Thoracic aorta (tissue), 2 donors: ENCODE measurements at regions not wholly inside any gene's neighbourhood (a gene's known extent, or its start where the extent isn't known, plus 50 kb on each side); places are given as distances from the start of the nearest gene placed in this dataset.

Experiments used
- ATAC-seq: fragments of 150-250 bp; one replicate; pipeline ENCODE4 v1.8.0; 2017; ENCODE audit warnings: low read depth; ENCODE audit not compliant: insufficient number of reproducible peaks, low FRiP score
- DNase-seq: peaks from one replicate; pipeline ENCODE4 v3.0.0-alpha.2; 2020; ENCODE audit warnings: low spot score
- H3K27ac ChIP-seq, 2 donors: fragments of 200-600 bp; sonication (generic); 1 replicate in 1 of 2; 2 replicates in 1 of 2; pipeline ENCODE4 v1.5.1; 2016; ENCODE audit warnings: mild to moderate bottlenecking in 2 of 2, moderate library complexity in 2 of 2
- H3K27me3 ChIP-seq: fragments of 200-600 bp; sonication (generic); replicated peaks from 2 replicates; pipeline ENCODE4 v1.6.0; 2016; ENCODE audit warnings: mild to moderate bottlenecking; ENCODE audit not compliant: insufficient read depth
- H3K36me3 ChIP-seq: fragments of 200-600 bp; sonication (generic); one replicate; pipeline ENCODE4 v1.5.1; 2016
- H3K4me1 ChIP-seq, 2 donors: fragments of 200-600 bp; sonication (generic); 1 replicate in 1 of 2; 2 replicates in 1 of 2; pipeline versions ENCODE4 v1.5.1 to v1.6.0; 2016; ENCODE audit warnings: low read depth in 2 of 2, mild to moderate bottlenecking in 1 of 2; ENCODE audit not compliant: control insufficient read depth in 1 of 2
- H3K4me3 ChIP-seq: fragments of 200-600 bp; sonication (generic); 2 replicates; pipeline ENCODE4 v1.5.1; 2016; ENCODE audit warnings: mild to moderate bottlenecking
- H3K9me3 ChIP-seq: fragments of 200-600 bp; sonication (generic); 2 replicates; pipeline ENCODE4 v1.5.1; 2016
- TF ChIP-seq, protein P1 (sequence below): fragments of 200-600 bp; sonication (generic); IDR thresholded peaks from one replicate; pipeline ENCODE4 v1.5.1; 2019; ENCODE audit warnings: antibody characterized with exemption

DNA sequence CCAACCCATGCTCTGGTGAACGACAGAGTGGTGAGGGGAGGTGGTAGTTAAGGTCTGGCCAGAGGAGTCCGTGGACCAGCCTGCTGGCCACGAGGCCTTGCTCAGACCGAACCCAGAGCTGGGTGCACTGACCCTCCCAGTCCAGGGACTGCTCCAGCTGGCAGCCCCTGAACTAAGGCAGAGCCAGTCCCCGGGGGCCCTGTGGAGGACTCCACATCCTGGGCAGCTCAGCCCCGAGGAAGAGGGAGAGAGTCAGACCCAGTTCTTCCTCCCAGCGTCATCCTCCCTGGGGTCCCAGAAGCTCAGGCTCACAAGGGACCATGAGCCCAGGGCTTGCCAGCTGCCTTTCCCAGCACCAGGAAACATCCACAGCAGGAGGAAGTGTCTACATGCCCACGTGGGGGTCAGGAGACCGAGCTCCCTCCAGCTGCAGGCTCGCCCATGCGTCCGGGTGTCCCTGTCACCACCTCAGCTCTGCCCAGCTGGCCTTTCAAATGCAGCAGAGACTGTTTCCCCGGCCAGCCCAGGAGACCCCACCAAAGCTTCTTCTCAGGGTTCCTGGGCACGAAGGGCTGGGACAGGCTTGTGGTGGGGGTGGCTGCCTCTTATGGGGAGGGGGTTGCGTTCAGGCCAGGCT lies 194.4 kb downstream of the KIF26A start:
- Histone ChIP-seq H3K36me3 (no peaks in the 10 kb centered on the region), H3K27ac (no peak overlapping the region), H3K4me3 (no peak overlapping the region), H3K9me3 (peaks cover 14% of the 10 kb centered on the region), H3K27me3 (no peaks in the 10 kb centered on the region), H3K4me1 (no peaks in the 10 kb centered on the region)
- ATAC-seq: no peak
- DNase-seq: no peak
- TF ChIP-seq, protein P1, sequence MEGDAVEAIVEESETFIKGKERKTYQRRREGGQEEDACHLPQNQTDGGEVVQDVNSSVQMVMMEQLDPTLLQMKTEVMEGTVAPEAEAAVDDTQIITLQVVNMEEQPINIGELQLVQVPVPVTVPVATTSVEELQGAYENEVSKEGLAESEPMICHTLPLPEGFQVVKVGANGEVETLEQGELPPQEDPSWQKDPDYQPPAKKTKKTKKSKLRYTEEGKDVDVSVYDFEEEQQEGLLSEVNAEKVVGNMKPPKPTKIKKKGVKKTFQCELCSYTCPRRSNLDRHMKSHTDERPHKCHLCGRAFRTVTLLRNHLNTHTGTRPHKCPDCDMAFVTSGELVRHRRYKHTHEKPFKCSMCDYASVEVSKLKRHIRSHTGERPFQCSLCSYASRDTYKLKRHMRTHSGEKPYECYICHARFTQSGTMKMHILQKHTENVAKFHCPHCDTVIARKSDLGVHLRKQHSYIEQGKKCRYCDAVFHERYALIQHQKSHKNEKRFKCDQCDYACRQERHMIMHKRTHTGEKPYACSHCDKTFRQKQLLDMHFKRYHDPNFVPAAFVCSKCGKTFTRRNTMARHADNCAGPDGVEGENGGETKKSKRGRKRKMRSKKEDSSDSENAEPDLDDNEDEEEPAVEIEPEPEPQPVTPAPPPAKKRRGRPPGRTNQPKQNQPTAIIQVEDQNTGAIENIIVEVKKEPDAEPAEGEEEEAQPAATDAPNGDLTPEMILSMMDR: no peak

DNA sequence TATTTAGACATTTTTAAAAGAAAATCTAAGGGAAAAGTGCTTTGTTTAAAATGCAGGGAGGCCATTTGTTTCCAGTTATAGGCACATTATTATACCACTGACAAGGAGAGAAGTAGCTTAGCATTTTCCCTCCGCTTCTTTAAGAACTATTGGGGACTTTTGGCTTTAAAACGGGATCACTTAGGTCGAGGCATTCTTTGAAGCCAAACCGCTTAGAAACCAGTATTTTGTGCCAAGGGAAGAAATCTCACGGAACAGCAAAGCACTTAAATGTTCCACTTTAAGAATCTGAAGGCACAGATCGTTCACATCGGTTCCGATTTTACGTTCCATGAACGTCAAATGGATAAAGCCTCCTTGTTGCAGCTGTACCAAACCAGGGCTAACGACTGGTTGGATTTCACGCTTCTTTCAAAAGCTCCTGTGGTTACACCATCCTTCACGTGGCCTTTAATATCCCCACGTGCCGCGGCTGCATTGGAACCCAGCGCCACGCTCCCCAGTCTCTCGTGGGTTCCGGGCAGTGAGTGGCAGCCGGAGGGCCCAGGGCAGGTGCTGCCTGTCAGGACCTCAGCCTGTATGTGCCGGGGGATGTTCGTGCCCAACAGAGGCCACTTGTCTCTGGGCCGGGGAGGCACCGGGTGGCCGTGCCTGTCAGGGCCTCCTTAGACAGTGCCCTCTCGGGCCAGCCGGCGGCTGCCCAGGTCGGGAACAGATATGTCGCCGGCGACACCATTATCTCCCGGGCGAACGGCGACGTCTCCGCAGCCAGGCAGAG lies 195.4 kb downstream of the KIF26A start:
- H3K36me3 ChIP-seq: no peaks in the 10 kb centered on the region
- no peak for DNase-seq
- no peak overlapping the region for H3K27ac ChIP-seq
- peaks cover 14% of the 10 kb centered on the region for H3K9me3 ChIP-seq
- H3K4me3 ChIP-seq: no peak overlapping the region
- H3K4me1 ChIP-seq: no peaks in the 10 kb centered on the region
- ATAC-seq: no peak
- no peaks in the 10 kb centered on the region for H3K27me3 ChIP-seq
- TF ChIP-seq, protein P1: no peak

DNA sequence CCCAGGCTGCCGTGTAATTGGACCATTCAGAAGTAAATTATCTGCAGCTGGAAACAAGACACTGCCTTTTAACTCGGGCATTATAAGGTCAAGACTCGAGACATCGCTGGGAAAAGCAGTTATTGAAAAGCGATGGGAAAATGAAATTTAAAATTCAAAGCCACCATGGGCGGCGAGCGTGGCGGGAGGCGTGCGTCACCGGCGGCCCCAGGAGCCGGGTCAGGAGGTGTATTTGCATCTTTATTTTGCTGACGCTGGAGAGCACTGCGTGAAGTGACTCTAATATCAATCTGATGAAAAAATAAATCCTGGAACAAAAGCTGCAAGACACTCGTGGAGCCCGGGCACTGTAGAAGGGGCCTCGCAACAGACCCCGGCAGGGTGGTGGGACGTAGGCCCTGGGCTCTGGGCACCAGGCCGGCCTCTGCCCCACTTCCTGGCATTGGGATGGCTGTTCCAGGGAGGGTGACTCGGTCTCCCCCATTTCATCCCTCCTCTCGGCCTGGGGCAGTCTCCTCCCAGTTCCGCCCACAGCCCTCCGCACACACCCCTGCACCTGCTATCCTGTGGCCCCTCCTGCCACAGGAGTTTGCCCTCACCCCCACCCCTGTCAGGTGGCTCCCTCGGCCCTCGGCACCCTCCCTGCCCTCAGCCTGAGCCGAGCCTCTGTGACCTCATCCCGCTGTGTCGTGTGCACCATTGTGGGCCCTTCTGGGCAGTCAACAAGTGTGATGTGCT lies 196.2 kb downstream of the KIF26A start:
- Histone ChIP-seq H3K4me3 (no peak overlapping the region), H3K9me3 (peaks cover 8% of the 10 kb centered on the region), H3K27ac (no peak overlapping the region), H3K36me3 (no peaks in the 10 kb centered on the region), H3K27me3 (no peaks in the 10 kb centered on the region), H3K4me1 (no peaks in the 10 kb centered on the region)
- ATAC-seq (no peak), DNase-seq (no peak)
- TF ChIP-seq, protein P1: no peak

GRCh38 chr14:104335176-104335575 lies 196.8 kb downstream of the KIF26A start:
- Histone ChIP-seq H3K36me3 (no peaks in the 10 kb centered on the region), H3K4me1 (no peaks in the 10 kb centered on the region), H3K4me3 (no peak overlapping the region), H3K27me3 (no peaks in the 10 kb centered on the region), H3K9me3 (peaks cover 2% of the 10 kb centered on the region), H3K27ac (no peak overlapping the region)
- DNase-seq: no peak
- TF ChIP-seq, protein P1: no peak
- ATAC-seq: no peak

- ATAC-seq (no peak), DNase-seq (no peak)
- H3K9me3 ChIP-seq: no peaks in the 10 kb centered on the region
- TF ChIP-seq, protein P1: no peak
- no peak overlapping the region for H3K27ac ChIP-seq
- H3K4me3 ChIP-seq: no peak overlapping the region
- H3K4me1 ChIP-seq: no peaks in the 10 kb centered on the region
- H3K36me3 ChIP-seq: no peaks in the 10 kb centered on the region
- H3K27me3 ChIP-seq: no peaks in the 10 kb centered on the region
These were observed 197.2 kb downstream of the KIF26A start for GRCh38 chr14:104335611-104336010.
